ENCODE measurements at regions not wholly inside any gene's neighbourhood (a gene's known extent, or its start where the extent isn't known, plus 50 kb on each side); places are given as distances from the start of the nearest gene placed in this dataset.
"Not testable (repeated sequence)": the region's sequence is repeated elsewhere in the genome, so short reads cannot be mapped to it uniquely, and the experiment has no call there.

GRCh38 chr2:204152616-204153015, 216.1 kb downstream of the ICOS start:
- Histone ChIP-seq H3K36me3 (ENCODE audit: control insufficient read depth, insufficient read depth, low read length) (no peaks in the 10 kb centered on the region), H3K9me3 (ENCODE audit: control insufficient read depth, low read length) (no peaks in the 10 kb centered on the region), H3K27ac (ENCODE audit: insufficient read depth, low read length, poor library complexity, severe bottlenecking) (no peak overlapping the region), H3K27me3 (replicated peaks; ENCODE audit: control insufficient read depth, insufficient read depth, low read length, poor library complexity, severe bottlenecking) (no peaks in the 10 kb centered on the region), H3K4me3 (ENCODE audit: insufficient read depth, low read depth, low read length, poor library complexity, severe bottlenecking) (no peak overlapping the region), H3K4me1 (ENCODE audit: control insufficient read depth, insufficient read depth, low read length, poor library complexity, severe bottlenecking) (no peaks in the 10 kb centered on the region)
- DNase-seq, result no peak

- Histone ChIP-seq H3K9me3 (ENCODE audit: control insufficient read depth, low read length) (no peaks in the 10 kb centered on the region), H3K27ac (ENCODE audit: insufficient read depth, low read length, poor library complexity, severe bottlenecking) (no peak overlapping the region), H3K27me3 (replicated peaks; ENCODE audit: control insufficient read depth, insufficient read depth, low read length, poor library complexity, severe bottlenecking) (no peaks in the 10 kb centered on the region), H3K4me1 (ENCODE audit: control insufficient read depth, insufficient read depth, low read length, poor library complexity, severe bottlenecking) (no peaks in the 10 kb centered on the region), H3K36me3 (ENCODE audit: control insufficient read depth, insufficient read depth, low read length) (no peaks in the 10 kb centered on the region), H3K4me3 (ENCODE audit: insufficient read depth, low read depth, low read length, poor library complexity, severe bottlenecking) (no peak overlapping the region)
- DNase-seq, result no peak
These were observed 218.3 kb downstream of the ICOS start for GRCh38 chr2:204154863-204155262.

DNA sequence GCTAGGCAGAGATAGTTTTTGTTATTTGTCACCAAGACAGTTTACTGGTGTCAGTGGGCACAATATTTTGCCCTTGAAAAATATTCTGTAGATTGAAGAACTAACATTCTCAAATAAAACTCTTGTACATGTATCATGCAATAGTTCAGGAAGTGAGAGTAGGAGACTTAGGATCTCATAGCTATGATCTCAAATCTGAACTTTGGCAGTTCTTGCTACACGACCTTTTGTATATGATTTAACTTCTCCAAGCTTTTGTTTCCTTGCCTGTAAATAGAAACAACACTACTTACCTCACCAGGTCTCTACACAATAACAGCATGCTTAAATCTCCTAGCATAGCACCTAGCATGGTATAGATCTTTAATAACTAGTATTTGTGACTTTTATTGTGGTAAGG, 219.9 kb downstream of the ICOS start:
- H3K4me3 ChIP-seq (ENCODE audit: insufficient read depth, low read depth, low read length, poor library complexity, severe bottlenecking), result no peak overlapping the region
- H3K27ac ChIP-seq (ENCODE audit: insufficient read depth, low read length, poor library complexity, severe bottlenecking), result no peak overlapping the region
- no peaks in the 10 kb centered on the region for H3K4me1 ChIP-seq (ENCODE audit: control insufficient read depth, insufficient read depth, low read length, poor library complexity, severe bottlenecking)
- no peak for DNase-seq
- no peaks in the 10 kb centered on the region for H3K36me3 ChIP-seq (ENCODE audit: control insufficient read depth, insufficient read depth, low read length)
- no peaks in the 10 kb centered on the region for H3K9me3 ChIP-seq (ENCODE audit: control insufficient read depth, low read length)
- no peaks in the 10 kb centered on the region for H3K27me3 ChIP-seq (replicated peaks; ENCODE audit: control insufficient read depth, insufficient read depth, low read length, poor library complexity, severe bottlenecking)

GRCh38 chr2:204157684-204158083, 221.1 kb downstream of the ICOS start:
- H3K4me1 ChIP-seq (ENCODE audit: control insufficient read depth, insufficient read depth, low read length, poor library complexity, severe bottlenecking), result no peaks in the 10 kb centered on the region
- DNase-seq, result no peak
- H3K27ac ChIP-seq (ENCODE audit: insufficient read depth, low read length, poor library complexity, severe bottlenecking), result no peak overlapping the region
- H3K4me3 ChIP-seq (ENCODE audit: insufficient read depth, low read depth, low read length, poor library complexity, severe bottlenecking), result no peak overlapping the region
- no peaks in the 10 kb centered on the region for H3K36me3 ChIP-seq (ENCODE audit: control insufficient read depth, insufficient read depth, low read length)
- no peaks in the 10 kb centered on the region for H3K9me3 ChIP-seq (ENCODE audit: control insufficient read depth, low read length)
- H3K27me3 ChIP-seq (replicated peaks; ENCODE audit: control insufficient read depth, insufficient read depth, low read length, poor library complexity, severe bottlenecking), result no peaks in the 10 kb centered on the region

DNA sequence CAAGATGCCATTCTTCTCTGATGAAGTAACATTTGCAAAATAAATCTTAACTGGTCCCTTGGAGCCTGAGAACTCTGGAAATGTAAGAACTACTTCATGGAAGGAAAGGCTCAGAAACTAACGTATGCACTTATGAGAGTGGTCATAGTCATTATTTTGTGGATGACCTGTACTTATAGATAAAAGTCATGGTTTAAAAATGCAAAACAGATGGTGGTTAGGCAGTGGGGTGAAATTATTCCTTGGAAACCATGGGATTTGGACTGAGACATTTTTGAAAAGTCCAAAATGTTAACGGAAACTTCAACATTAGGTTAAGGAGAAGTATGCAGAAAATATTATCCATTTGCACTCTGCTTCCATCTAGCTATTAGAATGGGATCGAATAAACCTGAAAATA, 223.0 kb downstream of the ICOS start:
- H3K27me3 ChIP-seq (replicated peaks; ENCODE audit: control insufficient read depth, insufficient read depth, low read length, poor library complexity, severe bottlenecking), result no peaks in the 10 kb centered on the region
- no peaks in the 10 kb centered on the region for H3K9me3 ChIP-seq (ENCODE audit: control insufficient read depth, low read length)
- DNase-seq, result no peak
- H3K4me3 ChIP-seq (ENCODE audit: insufficient read depth, low read depth, low read length, poor library complexity, severe bottlenecking), result no peak overlapping the region
- H3K36me3 ChIP-seq (ENCODE audit: control insufficient read depth, insufficient read depth, low read length), result no peaks in the 10 kb centered on the region
- no peaks in the 10 kb centered on the region for H3K4me1 ChIP-seq (ENCODE audit: control insufficient read depth, insufficient read depth, low read length, poor library complexity, severe bottlenecking)
- no peak overlapping the region for H3K27ac ChIP-seq (ENCODE audit: insufficient read depth, low read length, poor library complexity, severe bottlenecking)

GRCh38 chr2:204160989-204161388, 224.4 kb downstream of the ICOS start:
- H3K9me3 ChIP-seq (ENCODE audit: control insufficient read depth, low read length), result no peaks in the 10 kb centered on the region
- no peak overlapping the region for H3K4me3 ChIP-seq (ENCODE audit: insufficient read depth, low read depth, low read length, poor library complexity, severe bottlenecking)
- no peaks in the 10 kb centered on the region for H3K4me1 ChIP-seq (ENCODE audit: control insufficient read depth, insufficient read depth, low read length, poor library complexity, severe bottlenecking)
- no peaks in the 10 kb centered on the region for H3K36me3 ChIP-seq (ENCODE audit: control insufficient read depth, insufficient read depth, low read length)
- H3K27ac ChIP-seq (ENCODE audit: insufficient read depth, low read length, poor library complexity, severe bottlenecking), result no peak overlapping the region
- H3K27me3 ChIP-seq (replicated peaks; ENCODE audit: control insufficient read depth, insufficient read depth, low read length, poor library complexity, severe bottlenecking), result no peaks in the 10 kb centered on the region
- DNase-seq, result no peak

DNA sequence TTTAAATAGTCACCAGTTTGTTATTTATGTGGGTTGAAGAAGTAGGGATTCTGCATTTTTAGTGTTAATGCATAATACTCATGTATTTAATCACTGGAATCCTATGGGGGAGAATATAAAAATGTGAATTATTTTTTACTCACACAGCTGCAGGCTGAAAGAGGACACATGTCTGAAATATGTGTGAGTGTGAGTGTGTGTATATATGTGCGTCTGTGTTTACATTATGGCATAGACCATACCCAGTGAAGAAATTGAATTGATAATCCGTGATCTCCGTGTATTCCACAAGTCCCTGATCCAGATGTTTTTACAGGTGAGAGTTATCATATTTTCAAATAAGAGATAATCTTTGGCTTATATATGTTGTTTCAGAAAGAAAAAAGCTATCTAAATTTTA, 225.3 kb downstream of the ICOS start:
- Histone ChIP-seq H3K36me3 (ENCODE audit: control insufficient read depth, insufficient read depth, low read length) (no peaks in the 10 kb centered on the region), H3K27ac (ENCODE audit: insufficient read depth, low read length, poor library complexity, severe bottlenecking) (no peak overlapping the region), H3K4me1 (ENCODE audit: control insufficient read depth, insufficient read depth, low read length, poor library complexity, severe bottlenecking) (no peaks in the 10 kb centered on the region), H3K9me3 (ENCODE audit: control insufficient read depth, low read length) (no peaks in the 10 kb centered on the region), H3K4me3 (ENCODE audit: insufficient read depth, low read depth, low read length, poor library complexity, severe bottlenecking) (no peak overlapping the region), H3K27me3 (replicated peaks; ENCODE audit: control insufficient read depth, insufficient read depth, low read length, poor library complexity, severe bottlenecking) (no peaks in the 10 kb centered on the region)
- no peak for DNase-seq

- H3K36me3 ChIP-seq (ENCODE audit: control insufficient read depth, insufficient read depth, low read length), result no peaks in the 10 kb centered on the region
- no peaks in the 10 kb centered on the region for H3K27me3 ChIP-seq (replicated peaks; ENCODE audit: control insufficient read depth, insufficient read depth, low read length, poor library complexity, severe bottlenecking)
- no peak overlapping the region for H3K27ac ChIP-seq (ENCODE audit: insufficient read depth, low read length, poor library complexity, severe bottlenecking)
- H3K4me3 ChIP-seq (ENCODE audit: insufficient read depth, low read depth, low read length, poor library complexity, severe bottlenecking), result no peak overlapping the region
- DNase-seq, result no peak
- H3K4me1 ChIP-seq (ENCODE audit: control insufficient read depth, insufficient read depth, low read length, poor library complexity, severe bottlenecking), result no peaks in the 10 kb centered on the region
- no peaks in the 10 kb centered on the region for H3K9me3 ChIP-seq (ENCODE audit: control insufficient read depth, low read length)
These were observed 230.4 kb downstream of the ICOS start for GRCh38 chr2:204166961-204167360.

DNA sequence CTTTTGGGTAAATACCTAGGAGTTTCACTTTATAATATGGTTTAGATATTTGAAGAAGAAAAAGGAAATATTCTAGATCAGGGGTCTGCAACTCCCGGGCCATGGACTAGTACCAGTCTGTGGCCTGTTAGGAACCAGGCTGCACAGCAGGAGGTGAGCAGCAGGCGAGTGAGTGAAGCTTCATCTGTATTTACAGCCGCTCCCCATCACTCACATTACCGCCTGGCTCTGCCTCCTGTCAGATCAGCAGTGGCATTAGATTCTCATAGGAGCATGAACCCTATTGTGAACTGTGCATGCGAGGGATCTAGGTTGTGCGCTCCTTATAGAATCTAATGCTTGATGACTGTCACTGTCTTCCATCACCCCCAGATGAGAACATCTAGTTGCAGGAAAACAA, 231.1 kb downstream of the ICOS start:
- H3K9me3 ChIP-seq (ENCODE audit: control insufficient read depth, low read length); H3K4me1 ChIP-seq (ENCODE audit: control insufficient read depth, insufficient read depth, low read length, poor library complexity, severe bottlenecking); DNase-seq; H3K4me3 ChIP-seq (ENCODE audit: insufficient read depth, low read depth, low read length, poor library complexity, severe bottlenecking); H3K27me3 ChIP-seq (replicated peaks; ENCODE audit: control insufficient read depth, insufficient read depth, low read length, poor library complexity, severe bottlenecking); H3K27ac ChIP-seq (ENCODE audit: insufficient read depth, low read length, poor library complexity, severe bottlenecking); H3K36me3 ChIP-seq (ENCODE audit: control insufficient read depth, insufficient read depth, low read length): not testable (repeated sequence)

- Histone ChIP-seq H3K9me3 (ENCODE audit: control insufficient read depth, low read length) (no peaks in the 10 kb centered on the region), H3K36me3 (ENCODE audit: control insufficient read depth, insufficient read depth, low read length) (no peaks in the 10 kb centered on the region), H3K27ac (ENCODE audit: insufficient read depth, low read length, poor library complexity, severe bottlenecking) (no peak overlapping the region), H3K4me1 (ENCODE audit: control insufficient read depth, insufficient read depth, low read length, poor library complexity, severe bottlenecking) (no peaks in the 10 kb centered on the region), H3K27me3 (replicated peaks; ENCODE audit: control insufficient read depth, insufficient read depth, low read length, poor library complexity, severe bottlenecking) (no peaks in the 10 kb centered on the region), H3K4me3 (ENCODE audit: insufficient read depth, low read depth, low read length, poor library complexity, severe bottlenecking) (no peak overlapping the region)
- no peak for DNase-seq
These were observed 233.8 kb downstream of the ICOS start for GRCh38 chr2:204170411-204170810.
